Mammary epithelial cell (primary cell): ENCODE measurements at regions not wholly inside any gene's neighbourhood (a gene's known extent, or its start where the extent isn't known, plus 50 kb on each side); places are given as distances from the start of the nearest gene placed in this dataset.

Experiments used
- EZH2 ChIP-seq: IDR thresholded peaks from 2 replicates; pipeline ENCODE4 v1.6.1; 2012; ENCODE audit warnings: low read length, inconsistent platforms, borderline replicate concordance
- TF ChIP-seq, protein P1 (sequence below), 2 donors: IDR thresholded peaks in 1 of 2; conservative IDR thresholded peaks in 1 of 2; 2 replicates each; pipeline ENCODE4 v1.5.1; 2011 to 2012; ENCODE audit warnings: inconsistent platforms in 2 of 2, low read length in 2 of 2, mild to moderate bottlenecking in 2 of 2, control low read depth in 1 of 2, low read depth in 1 of 2; ENCODE audit not compliant: insufficient read depth in 1 of 2; ENCODE audit errors: extremely low read depth in 1 of 2

DNA sequence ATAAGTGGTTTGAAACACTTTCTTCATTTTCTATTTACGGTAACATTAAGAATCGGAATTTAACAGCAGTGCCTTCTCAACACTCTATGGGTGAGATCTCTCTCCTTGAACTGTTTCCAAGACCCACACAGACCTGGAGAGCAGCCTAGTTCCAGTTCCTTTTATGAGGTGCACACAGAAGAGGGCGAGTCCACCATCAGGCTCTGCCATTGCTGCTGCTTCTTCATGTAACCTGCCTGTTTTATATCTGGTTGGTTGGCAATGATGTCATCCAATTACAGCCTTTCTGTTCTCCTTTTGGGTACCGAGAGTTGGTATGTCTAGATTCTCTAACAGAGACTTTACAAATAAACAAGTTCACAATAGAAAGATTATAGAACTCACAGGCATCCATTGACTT, 225.7 kb downstream of the UTP18 start:
- TF ChIP-seq, protein P1, sequence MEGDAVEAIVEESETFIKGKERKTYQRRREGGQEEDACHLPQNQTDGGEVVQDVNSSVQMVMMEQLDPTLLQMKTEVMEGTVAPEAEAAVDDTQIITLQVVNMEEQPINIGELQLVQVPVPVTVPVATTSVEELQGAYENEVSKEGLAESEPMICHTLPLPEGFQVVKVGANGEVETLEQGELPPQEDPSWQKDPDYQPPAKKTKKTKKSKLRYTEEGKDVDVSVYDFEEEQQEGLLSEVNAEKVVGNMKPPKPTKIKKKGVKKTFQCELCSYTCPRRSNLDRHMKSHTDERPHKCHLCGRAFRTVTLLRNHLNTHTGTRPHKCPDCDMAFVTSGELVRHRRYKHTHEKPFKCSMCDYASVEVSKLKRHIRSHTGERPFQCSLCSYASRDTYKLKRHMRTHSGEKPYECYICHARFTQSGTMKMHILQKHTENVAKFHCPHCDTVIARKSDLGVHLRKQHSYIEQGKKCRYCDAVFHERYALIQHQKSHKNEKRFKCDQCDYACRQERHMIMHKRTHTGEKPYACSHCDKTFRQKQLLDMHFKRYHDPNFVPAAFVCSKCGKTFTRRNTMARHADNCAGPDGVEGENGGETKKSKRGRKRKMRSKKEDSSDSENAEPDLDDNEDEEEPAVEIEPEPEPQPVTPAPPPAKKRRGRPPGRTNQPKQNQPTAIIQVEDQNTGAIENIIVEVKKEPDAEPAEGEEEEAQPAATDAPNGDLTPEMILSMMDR (conservative IDR thresholded peaks at IDR 0.05 in 1 of 2, IDR thresholded peaks at IDR 0.05 in 1 of 2; ENCODE audit: extremely low read depth in 1 of 2, insufficient read depth in 1 of 2, low read depth in 1 of 2, low read length in 2 of 2), result no peak
- TF ChIP-seq EZH2, result no peak
